ENCODE measurements at regions not wholly inside any gene's neighbourhood (a gene's known extent, or its start where the extent isn't known, plus 50 kb on each side); places are given as distances from the start of the nearest gene placed in this dataset.

DNA sequence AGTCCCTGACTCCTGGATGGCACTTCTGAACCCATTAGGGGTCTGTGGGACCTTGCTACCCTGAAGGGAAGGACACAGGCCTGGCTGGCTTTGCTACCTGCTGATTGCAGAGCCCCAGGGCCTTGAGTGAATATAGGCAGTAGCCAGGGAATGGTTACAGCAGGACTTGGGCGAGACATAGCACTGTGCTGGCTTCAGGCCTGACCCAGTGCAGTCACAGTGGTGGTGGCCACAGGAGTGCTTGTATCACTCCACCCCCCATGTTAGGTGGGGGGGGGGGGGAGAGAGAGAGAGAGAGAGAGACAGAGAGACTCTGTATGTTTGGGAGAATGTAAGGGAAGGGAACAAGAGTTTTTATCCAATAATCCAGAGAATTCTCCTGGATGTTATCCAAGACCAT lies 439.3 kb upstream of the ZNF608 start:
- POLR2A ChIA-PET, result no interaction called here
- CTCF ChIA-PET, result interaction anchor here (1.6 kb wide), 1 partner anchor 14 kb away, joined by 3 read pairs; no protein-coding TSS in a partner anchor
- TF ChIP-seq, protein P1, sequence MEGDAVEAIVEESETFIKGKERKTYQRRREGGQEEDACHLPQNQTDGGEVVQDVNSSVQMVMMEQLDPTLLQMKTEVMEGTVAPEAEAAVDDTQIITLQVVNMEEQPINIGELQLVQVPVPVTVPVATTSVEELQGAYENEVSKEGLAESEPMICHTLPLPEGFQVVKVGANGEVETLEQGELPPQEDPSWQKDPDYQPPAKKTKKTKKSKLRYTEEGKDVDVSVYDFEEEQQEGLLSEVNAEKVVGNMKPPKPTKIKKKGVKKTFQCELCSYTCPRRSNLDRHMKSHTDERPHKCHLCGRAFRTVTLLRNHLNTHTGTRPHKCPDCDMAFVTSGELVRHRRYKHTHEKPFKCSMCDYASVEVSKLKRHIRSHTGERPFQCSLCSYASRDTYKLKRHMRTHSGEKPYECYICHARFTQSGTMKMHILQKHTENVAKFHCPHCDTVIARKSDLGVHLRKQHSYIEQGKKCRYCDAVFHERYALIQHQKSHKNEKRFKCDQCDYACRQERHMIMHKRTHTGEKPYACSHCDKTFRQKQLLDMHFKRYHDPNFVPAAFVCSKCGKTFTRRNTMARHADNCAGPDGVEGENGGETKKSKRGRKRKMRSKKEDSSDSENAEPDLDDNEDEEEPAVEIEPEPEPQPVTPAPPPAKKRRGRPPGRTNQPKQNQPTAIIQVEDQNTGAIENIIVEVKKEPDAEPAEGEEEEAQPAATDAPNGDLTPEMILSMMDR (IDR thresholded peaks at IDR 0.05; ENCODE audit: control extremely low read depth, extremely low read depth, low read depth, missing control alignments), result no peak
- no peak for DNase-seq (ENCODE audit: extremely low spot score)

DNA sequence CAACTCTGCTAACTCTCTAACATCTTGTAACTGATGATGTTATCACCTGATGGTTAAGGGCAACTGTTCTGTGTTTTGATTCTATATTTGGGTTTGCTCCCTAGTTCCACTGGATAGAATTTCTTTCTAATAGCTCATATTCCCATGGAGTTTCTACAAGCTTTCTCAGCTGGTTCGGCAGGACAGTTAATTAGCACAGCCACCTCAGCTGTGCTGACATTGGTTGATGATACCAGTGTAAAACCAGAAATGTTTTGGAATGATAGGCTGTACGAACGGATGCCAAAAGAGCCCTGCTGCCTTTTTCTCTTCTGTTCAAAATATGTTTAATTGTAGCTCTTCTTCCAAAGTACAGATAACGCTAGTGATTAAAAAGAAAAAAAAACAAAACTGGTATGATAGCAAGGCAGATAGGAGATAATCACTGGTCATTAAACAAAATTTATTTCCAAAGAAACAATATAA lies 440.5 kb upstream of the ZNF608 start:
- ChIA-PET CTCF (interaction anchor here (1.6 kb wide), 1 partner anchor 12 kb away, joined by 3 read pairs; no protein-coding TSS in a partner anchor), POLR2A (no interaction called here)
- no peak for DNase-seq (ENCODE audit: extremely low spot score)
- TF ChIP-seq, protein P1 (IDR thresholded peaks at IDR 0.05; ENCODE audit: control extremely low read depth, extremely low read depth, low read depth, missing control alignments), result no peak

DNA sequence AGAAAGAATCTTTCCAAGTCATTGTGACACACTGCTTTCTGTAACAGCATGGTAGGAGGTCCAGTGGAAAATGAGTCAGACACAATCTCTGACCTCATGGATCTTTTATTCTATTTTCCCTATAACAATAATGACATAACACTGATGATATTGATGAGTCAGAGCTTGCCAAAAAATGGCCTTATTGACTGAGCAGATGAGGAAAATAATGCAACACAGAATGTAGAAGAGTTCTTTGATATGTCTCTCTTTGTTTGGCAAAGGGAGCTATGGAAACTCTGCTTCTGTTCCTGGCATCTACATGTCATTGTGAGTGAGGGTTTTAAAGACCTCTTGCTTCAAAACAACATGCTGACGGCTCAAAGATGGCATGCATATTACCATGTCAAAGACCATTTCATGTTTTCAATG lies 443.1 kb upstream of the ZNF608 start:
- TF ChIP-seq, protein P1 (IDR thresholded peaks at IDR 0.05; ENCODE audit: control extremely low read depth, extremely low read depth, low read depth, missing control alignments), result no peak
- ChIA-PET CTCF (interaction anchor here (1.1 kb wide), 1 partner anchor 9 kb away, joined by 3 read pairs; no protein-coding TSS in a partner anchor), POLR2A (no interaction called here)
- no peak for DNase-seq (ENCODE audit: extremely low spot score)

DNA sequence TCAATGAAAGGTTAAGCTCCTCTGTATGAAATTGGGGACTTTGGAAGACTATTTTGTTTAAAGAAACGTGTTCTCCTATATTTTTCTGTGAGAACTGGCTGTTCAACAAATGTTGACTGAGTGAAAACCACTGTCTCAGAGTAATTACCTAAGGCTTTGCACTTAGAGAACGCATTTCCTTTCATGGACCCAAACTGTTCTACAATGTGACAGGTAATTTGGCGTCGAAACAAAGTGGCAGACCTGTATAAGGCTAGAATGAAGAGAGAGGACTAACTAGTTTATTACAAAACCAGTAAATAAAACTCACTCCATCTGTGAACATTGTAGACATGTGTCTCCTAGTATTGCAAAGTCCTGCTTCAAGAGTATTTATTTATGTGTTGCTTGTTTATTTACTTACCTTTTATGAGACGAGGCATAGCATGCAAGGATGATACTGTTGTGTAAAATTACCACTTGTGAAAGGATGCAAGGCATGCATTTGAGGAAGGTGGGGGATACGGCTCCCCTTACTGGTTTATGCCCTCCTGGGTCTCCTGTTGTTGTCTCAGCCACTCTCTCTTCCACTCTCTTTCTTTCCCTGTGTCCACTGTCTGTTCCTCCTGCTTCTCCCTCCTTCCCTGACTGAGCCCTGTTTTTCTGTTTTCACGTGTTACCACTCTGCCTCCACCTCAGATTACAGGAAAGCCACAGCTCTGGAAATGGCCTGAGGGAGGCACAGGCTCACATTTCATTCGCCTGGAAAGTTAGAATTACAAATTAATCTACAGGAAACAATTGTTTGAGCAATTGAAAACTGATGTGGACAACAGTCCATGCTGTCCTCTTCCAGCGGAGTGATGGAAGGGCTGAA lies 444.0 kb upstream of the ZNF608 start:
- CTCF ChIA-PET, result interaction anchor here (0.6 to 1.9 kb wide), 4 partner anchors 8 to 902 kb away, joined by 3 to 9 read pairs (median 3); no protein-coding TSS in a partner anchor
- POLR2A ChIA-PET, result no interaction called here

DNA sequence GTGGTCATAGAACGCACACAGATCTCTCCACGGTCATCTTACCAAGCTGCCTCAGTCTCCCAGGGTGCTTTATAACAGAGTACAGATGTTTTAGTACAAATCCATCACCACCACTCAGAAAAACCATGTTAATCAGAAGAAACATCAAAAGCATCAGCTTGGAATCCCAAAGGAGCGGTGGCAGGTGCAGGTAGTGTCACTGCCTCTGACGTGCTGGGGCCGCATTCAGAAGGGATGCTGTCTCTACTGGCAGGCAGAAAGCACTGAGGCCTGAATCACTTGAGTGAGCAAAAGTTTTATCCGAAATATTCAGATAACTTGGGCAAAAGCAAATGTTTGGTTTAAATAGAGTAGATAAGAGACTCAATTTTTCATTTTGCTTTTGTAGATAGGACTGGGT lies 448.4 kb upstream of the ZNF608 start:
- TF ChIP-seq, protein P1 (IDR thresholded peaks at IDR 0.05; ENCODE audit: control extremely low read depth, extremely low read depth, low read depth, missing control alignments), result no peak
- ChIA-PET CTCF (interaction anchor here (1.7 kb wide), 1 partner anchor 11 kb away, joined by 4 read pairs; no protein-coding TSS in a partner anchor), POLR2A (no interaction called here)
- no peak for DNase-seq (ENCODE audit: extremely low spot score)

More for the DNA sequence above, 444.0 kb upstream of the ZNF608 start:
- TF ChIP-seq, protein P1 (IDR thresholded peaks at IDR 0.05; ENCODE audit: control extremely low read depth, extremely low read depth, low read depth, missing control alignments), result no peak
- no peak for DNase-seq (ENCODE audit: extremely low spot score)

DNA sequence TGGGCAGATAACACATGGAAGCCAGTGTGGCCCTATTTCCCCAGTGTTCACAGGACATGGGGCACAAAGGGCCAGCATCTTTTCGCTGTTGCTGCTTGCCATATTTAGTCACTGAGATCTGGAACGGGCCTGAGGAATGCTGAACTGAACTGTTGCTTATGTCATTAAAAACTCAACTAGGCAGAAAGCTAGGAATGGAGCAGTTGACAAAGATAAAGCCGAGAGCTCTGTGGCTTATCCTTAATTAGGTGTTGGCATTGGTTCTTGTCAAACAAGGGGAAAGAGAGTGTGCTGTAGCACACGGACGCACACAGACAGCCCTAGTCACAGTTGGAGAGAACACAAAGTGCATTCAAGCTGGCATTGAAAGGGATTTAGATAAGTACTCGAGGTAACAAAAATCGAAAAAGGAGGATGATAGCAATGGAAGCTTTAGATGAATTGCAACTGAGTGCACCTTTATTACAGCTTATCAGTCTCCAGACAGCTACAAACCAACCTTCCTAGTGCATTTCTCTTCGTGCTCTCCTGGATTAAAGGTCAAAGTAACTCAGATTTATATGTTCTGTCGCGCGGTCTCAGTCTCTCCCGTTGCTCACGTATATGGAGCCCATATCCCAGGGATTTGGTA lies 450.2 kb upstream of the ZNF608 start:
- no peak for DNase-seq (ENCODE audit: extremely low spot score)
- POLR2A ChIA-PET, result no interaction called here
- TF ChIP-seq, protein P1 (IDR thresholded peaks at IDR 0.05; ENCODE audit: control extremely low read depth, extremely low read depth, low read depth, missing control alignments), result no peak
- CTCF ChIA-PET, result interaction anchor here (0.9 to 1.6 kb wide), 5 partner anchors 8 to 327 kb away, joined by 3 to 6 read pairs (median 3); no protein-coding TSS in a partner anchor

Data from GM10248 (cell line).